Kidney epithelial cell (primary cell): ENCODE measurements at regions not wholly inside any gene's neighbourhood (a gene's known extent, or its start where the extent isn't known, plus 50 kb on each side); places are given as distances from the start of the nearest gene placed in this dataset.

Source experiments
- DNase-seq: peaks from one replicate; pipeline ENCODE4 v3.0.0-alpha.2; 2010; ENCODE audit warnings: low read depth
- H3K27me3 ChIP-seq: 2 replicates; pipeline ENCODE4 v1.6.0; 2011; ENCODE audit warnings: low read length; ENCODE audit not compliant: control insufficient read depth, insufficient read depth
- H3K36me3 ChIP-seq: 2 replicates; pipeline ENCODE4 v1.5.1; 2011; ENCODE audit warnings: low read length; ENCODE audit not compliant: control insufficient read depth, insufficient read depth
- H3K4me3 ChIP-seq: 2 replicates; pipeline ENCODE4 v1.5.1; 2011; ENCODE audit warnings: low read depth, mild to moderate bottlenecking, control low read depth, low read length
- TF ChIP-seq, protein P1 (sequence below): IDR thresholded peaks from 2 replicates; pipeline ENCODE4 v1.5.1; 2011; ENCODE audit warnings: mild to moderate bottlenecking, moderate library complexity, low read length, control low read depth, inconsistent platforms; ENCODE audit not compliant: insufficient read depth, poor library complexity, severe bottlenecking

GRCh38 chr10:62459500-62459899 is 85.3 kb downstream of the ZNF365 start:
- Histone ChIP-seq H3K27me3 (no peaks in the 10 kb centered on the region), H3K4me3 (no peak overlapping the region), H3K36me3 (no peaks in the 10 kb centered on the region)
- DNase-seq, result no peak
- TF ChIP-seq, protein P1, sequence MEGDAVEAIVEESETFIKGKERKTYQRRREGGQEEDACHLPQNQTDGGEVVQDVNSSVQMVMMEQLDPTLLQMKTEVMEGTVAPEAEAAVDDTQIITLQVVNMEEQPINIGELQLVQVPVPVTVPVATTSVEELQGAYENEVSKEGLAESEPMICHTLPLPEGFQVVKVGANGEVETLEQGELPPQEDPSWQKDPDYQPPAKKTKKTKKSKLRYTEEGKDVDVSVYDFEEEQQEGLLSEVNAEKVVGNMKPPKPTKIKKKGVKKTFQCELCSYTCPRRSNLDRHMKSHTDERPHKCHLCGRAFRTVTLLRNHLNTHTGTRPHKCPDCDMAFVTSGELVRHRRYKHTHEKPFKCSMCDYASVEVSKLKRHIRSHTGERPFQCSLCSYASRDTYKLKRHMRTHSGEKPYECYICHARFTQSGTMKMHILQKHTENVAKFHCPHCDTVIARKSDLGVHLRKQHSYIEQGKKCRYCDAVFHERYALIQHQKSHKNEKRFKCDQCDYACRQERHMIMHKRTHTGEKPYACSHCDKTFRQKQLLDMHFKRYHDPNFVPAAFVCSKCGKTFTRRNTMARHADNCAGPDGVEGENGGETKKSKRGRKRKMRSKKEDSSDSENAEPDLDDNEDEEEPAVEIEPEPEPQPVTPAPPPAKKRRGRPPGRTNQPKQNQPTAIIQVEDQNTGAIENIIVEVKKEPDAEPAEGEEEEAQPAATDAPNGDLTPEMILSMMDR, result no peak

DNA sequence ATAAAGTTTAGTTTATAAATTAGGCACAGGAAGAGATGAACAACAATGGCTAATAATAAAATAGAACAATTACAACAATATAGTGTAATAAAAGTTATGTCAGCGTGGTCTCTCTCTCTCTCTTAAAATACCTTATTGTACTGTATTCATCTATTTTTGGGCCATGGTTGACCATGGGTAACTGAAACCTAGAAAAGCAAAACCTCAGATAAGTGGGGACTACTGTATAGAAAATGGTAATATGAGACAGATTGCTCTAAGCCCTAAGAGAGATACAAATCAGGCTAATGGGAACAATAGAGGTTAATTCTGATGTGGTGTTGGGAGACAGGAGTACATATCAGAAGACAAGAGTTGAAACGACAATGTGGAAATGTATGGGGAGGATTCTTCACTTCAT is 86.2 kb downstream of the ZNF365 start:
- DNase-seq, result no peak
- TF ChIP-seq, protein P1, result no peak

GRCh38 chr10:62461120-62461519 is 87.0 kb downstream of the ZNF365 start:
- H3K27me3 ChIP-seq, result no peaks in the 10 kb centered on the region
- H3K36me3 ChIP-seq, result no peaks in the 10 kb centered on the region
- DNase-seq, result no peak

More for the DNA sequence above, 86.2 kb downstream of the ZNF365 start:
- Histone ChIP-seq H3K27me3 (no peaks in the 10 kb centered on the region), H3K4me3 (no peak overlapping the region), H3K36me3 (no peaks in the 10 kb centered on the region)

GRCh38 chr10:62462461-62462860 is 88.3 kb downstream of the ZNF365 start:
- no peak for DNase-seq
- TF ChIP-seq, protein P1, result no peak
- Histone ChIP-seq H3K27me3 (no peaks in the 10 kb centered on the region), H3K36me3 (no peaks in the 10 kb centered on the region), H3K4me3 (no peak overlapping the region)

More at GRCh38 chr10:62461120-62461519, 87.0 kb downstream of the ZNF365 start:
- H3K4me3 ChIP-seq, result no peak overlapping the region
- TF ChIP-seq, protein P1, result no peak

DNA sequence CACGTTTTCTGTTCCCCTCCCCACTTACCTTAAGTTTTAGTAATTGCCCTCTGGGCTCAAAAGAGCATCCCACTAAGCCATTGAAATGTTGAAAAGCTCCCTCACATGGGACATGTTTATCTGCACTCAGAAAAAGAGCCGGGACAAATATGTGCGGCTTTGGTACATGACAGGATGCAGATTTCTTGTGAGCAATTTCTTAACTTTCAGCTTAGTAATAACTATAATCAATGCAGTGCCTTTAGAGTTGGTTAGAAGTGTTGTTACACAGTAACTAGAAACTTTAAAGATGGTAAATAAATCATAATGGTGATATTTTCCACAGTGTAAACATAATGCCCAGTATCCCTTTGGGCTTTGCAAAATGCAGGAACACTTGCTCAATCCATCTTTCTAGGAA is 89.2 kb downstream of the ZNF365 start:
- Histone ChIP-seq H3K36me3 (no peaks in the 10 kb centered on the region), H3K27me3 (no peaks in the 10 kb centered on the region), H3K4me3 (no peak overlapping the region)
- TF ChIP-seq, protein P1, result no peak
- no peak for DNase-seq

- Histone ChIP-seq H3K4me3 (no peak overlapping the region), H3K27me3 (no peaks in the 10 kb centered on the region), H3K36me3 (no peaks in the 10 kb centered on the region)
- TF ChIP-seq, protein P1, result no peak
- no peak for DNase-seq
Measured at GRCh38 chr10:62464308-62464707, 90.1 kb downstream of the ZNF365 start.
